ENCODE measurements at regions not wholly inside any gene's neighbourhood (a gene's known extent, or its start where the extent isn't known, plus 50 kb on each side); places are given as distances from the start of the nearest gene placed in this dataset.

DNA sequence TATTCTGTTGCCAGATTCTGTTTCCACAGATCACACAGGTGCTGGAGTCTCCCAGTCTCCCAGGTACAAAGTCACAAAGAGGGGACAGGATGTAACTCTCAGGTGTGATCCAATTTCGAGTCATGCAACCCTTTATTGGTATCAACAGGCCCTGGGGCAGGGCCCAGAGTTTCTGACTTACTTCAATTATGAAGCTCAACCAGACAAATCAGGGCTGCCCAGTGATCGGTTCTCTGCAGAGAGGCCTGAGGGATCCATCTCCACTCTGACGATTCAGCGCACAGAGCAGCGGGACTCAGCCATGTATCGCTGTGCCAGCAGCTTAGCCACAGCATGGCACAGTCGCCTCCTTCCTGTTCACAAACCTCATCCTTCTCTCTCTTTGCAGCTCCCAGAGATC lies 237.5 kb upstream of the PRSS1 start:
- TF ChIP-seq, protein P1, sequence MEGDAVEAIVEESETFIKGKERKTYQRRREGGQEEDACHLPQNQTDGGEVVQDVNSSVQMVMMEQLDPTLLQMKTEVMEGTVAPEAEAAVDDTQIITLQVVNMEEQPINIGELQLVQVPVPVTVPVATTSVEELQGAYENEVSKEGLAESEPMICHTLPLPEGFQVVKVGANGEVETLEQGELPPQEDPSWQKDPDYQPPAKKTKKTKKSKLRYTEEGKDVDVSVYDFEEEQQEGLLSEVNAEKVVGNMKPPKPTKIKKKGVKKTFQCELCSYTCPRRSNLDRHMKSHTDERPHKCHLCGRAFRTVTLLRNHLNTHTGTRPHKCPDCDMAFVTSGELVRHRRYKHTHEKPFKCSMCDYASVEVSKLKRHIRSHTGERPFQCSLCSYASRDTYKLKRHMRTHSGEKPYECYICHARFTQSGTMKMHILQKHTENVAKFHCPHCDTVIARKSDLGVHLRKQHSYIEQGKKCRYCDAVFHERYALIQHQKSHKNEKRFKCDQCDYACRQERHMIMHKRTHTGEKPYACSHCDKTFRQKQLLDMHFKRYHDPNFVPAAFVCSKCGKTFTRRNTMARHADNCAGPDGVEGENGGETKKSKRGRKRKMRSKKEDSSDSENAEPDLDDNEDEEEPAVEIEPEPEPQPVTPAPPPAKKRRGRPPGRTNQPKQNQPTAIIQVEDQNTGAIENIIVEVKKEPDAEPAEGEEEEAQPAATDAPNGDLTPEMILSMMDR (CRISPR knock-in tag; IDR thresholded peaks at IDR 0.05): no peak
- TF ChIP-seq NR1H2 (CRISPR knock-in tag; IDR thresholded peaks at IDR 0.05; ENCODE audit: borderline replicate concordance, low read depth) (no peak), ZSCAN29 (CRISPR knock-in tag; conservative IDR thresholded peaks at IDR 0.05) (no peak)
